RWPE1 (cell line): ENCODE measurements at regions not wholly inside any gene's neighbourhood (a gene's known extent, or its start where the extent isn't known, plus 50 kb on each side); places are given as distances from the start of the nearest gene placed in this dataset.
A peak's percentile ranks its signal among the peaks of the same experiment; 100 is the strongest.

Experiments used
- CTCF ChIA-PET: fragments of 350-600 bp; sonication (Branson Sonifier 250); formaldehyde crosslinking; extraction: SDS; loops from one replicate; lab custom pipeline; 2021; lab: Yijun Ruan, JAX
- POLR2A ChIA-PET: fragments of 400-600 bp; formaldehyde crosslinking; extraction: SDS; loops from one replicate; lab custom pipeline; 2020; ENCODE audit warnings: antibody characterized with exemption; ENCODE audit not compliant: low non-redundant PET; lab: Yijun Ruan, JAX
- DNase-seq: peaks from one replicate; pipeline ENCODE4 v3.0.0; 2012; ENCODE audit warnings: low spot score
- H3K27ac ChIP-seq: fragments of 450-650 bp; 2 replicates; pipeline ENCODE4 v1.5.1; 2017
- CTCF ChIP-seq: fragments of 450-650 bp; conservative IDR thresholded peaks from 2 replicates; pipeline ENCODE4 v1.5.1; 2017; ENCODE audit warnings: low read depth, mild to moderate bottlenecking

- no peak for DNase-seq
- no peak for TF ChIP-seq CTCF
- H3K27ac ChIP-seq, result no peak overlapping the region
- POLR2A ChIA-PET, result no interaction called here
- CTCF ChIA-PET, result no interaction called here
These were observed 142.1 kb upstream of the ARL4C start for GRCh38 chr2:234638966-234639365.

GRCh38 chr2:234635284-234635683 is 138.4 kb upstream of the ARL4C start:
- TF ChIP-seq CTCF, result no peak
- ChIA-PET POLR2A (no interaction called here), CTCF (no interaction called here)
- no peak for DNase-seq
- H3K27ac ChIP-seq, result no peak overlapping the region

- ChIA-PET CTCF (interaction anchor here (0.5 kb wide), 1 partner anchor 86 kb away, joined by 3 read pairs; no protein-coding TSS in a partner anchor), POLR2A (no interaction called here)
- DNase-seq, result no peak
- H3K27ac ChIP-seq, result no peak overlapping the region
- no peak for TF ChIP-seq CTCF
These were observed 136.8 kb upstream of the ARL4C start for GRCh38 chr2:234633581-234634230.

GRCh38 chr2:234632527-234633391 is 135.9 kb upstream of the ARL4C start:
- TF ChIP-seq CTCF, result no peak
- CTCF ChIA-PET, result interaction anchor here (0.5 kb wide), 1 partner anchor 86 kb away, joined by 3 read pairs; no protein-coding TSS in a partner anchor
- DNase-seq, result no peak
- H3K27ac ChIP-seq, result no peak overlapping the region
- POLR2A ChIA-PET, result no interaction called here

- POLR2A ChIA-PET, result no interaction called here
- no peak for DNase-seq
- H3K27ac ChIP-seq, result no peak overlapping the region
- CTCF ChIA-PET, result interaction anchor here (0.7 kb wide), 1 partner anchor 112 kb away, joined by 3 read pairs; no protein-coding TSS in a partner anchor
- TF ChIP-seq CTCF, result no peak
These were observed 135.0 kb upstream of the ARL4C start for GRCh38 chr2:234631646-234632514.

GRCh38 chr2:234630801-234631261 is 133.9 kb upstream of the ARL4C start:
- ChIA-PET POLR2A (no interaction called here), CTCF (interaction anchor here (0.7 kb wide), 1 partner anchor 111 kb away, joined by 3 read pairs; no protein-coding TSS in a partner anchor)
- TF ChIP-seq CTCF, result no peak
- H3K27ac ChIP-seq, result no peak overlapping the region
- peak; percentile 31 for DNase-seq
